Naive thymus-derived CD8-positive, alpha-beta T cell (primary cell): ENCODE measurements at regions not wholly inside any gene's neighbourhood (a gene's known extent, or its start where the extent isn't known, plus 50 kb on each side); places are given as distances from the start of the nearest gene placed in this dataset.

Source experiments
- ATAC-seq, 2 donors: fragments of 150-1000 bp; cut with Tn5 transposase in 1 of 2; sonication (Bioruptor Pico), chemical (Tn5 transposase) in 1 of 2; 1 replicate in 1 of 2; 2 replicates in 1 of 2; pipeline ENCODE4 v1.10.0; 2021; ENCODE audit warnings: mild to moderate bottlenecking in 2 of 2, moderate library complexity in 2 of 2
- POLR2A ChIA-PET: fragments of 350-600 bp; sonication (Branson Sonifier 250); formaldehyde crosslinking; loops from one replicate; lab custom pipeline; 2021; ENCODE audit warnings: antibody characterized with exemption; lab: Charles Lee
- DNase-seq, 10 donors: peaks; one replicate each; pipeline versions ENCODE4 v3.0.0 to v3.0.0-alpha.2; 2020 to 2022
- H3K27ac Mint-ChIP-seq, 10 donors: one replicate each; pipeline ENCODE4 v1.8.0; 2020 to 2022; ENCODE audit warnings: mild to moderate bottlenecking in 10 of 10, mixed read lengths in 10 of 10, moderate library complexity in 4 of 10, inconsistent platforms in 1 of 10
- H3K27me3 Mint-ChIP-seq, 5 donors: one replicate each; pipeline ENCODE4 v1.8.0; 2021 to 2022; ENCODE audit warnings: mixed read lengths in 5 of 5
- H3K36me3 Mint-ChIP-seq, 3 donors: one replicate each; pipeline ENCODE4 v1.8.0; 2020 to 2022; ENCODE audit warnings: mixed read lengths in 3 of 3, mild to moderate bottlenecking in 2 of 3, inconsistent platforms in 1 of 3
- H3K4me1 Mint-ChIP-seq, 4 donors: one replicate each; pipeline ENCODE4 v1.8.0; 2021 to 2022; ENCODE audit warnings: mixed read lengths in 4 of 4
- H3K4me3 Mint-ChIP-seq, 10 donors: one replicate each; pipeline ENCODE4 v1.8.0; 2020 to 2022; ENCODE audit warnings: mild to moderate bottlenecking in 10 of 10, mixed read lengths in 10 of 10, moderate library complexity in 6 of 10, inconsistent platforms in 1 of 10
- H3K9me3 Mint-ChIP-seq, 9 donors: one replicate each; pipeline ENCODE4 v1.8.0; 2020 to 2022; ENCODE audit warnings: mixed read lengths in 9 of 9, mild to moderate bottlenecking in 3 of 9, inconsistent platforms in 1 of 9, moderate library complexity in 1 of 9

GRCh38 chr18:73421010-73421409 lies 553.2 kb upstream of the NETO1 start:
- no peaks in the 10 kb centered on the region for H3K36me3 Mint-ChIP-seq
- no peaks in the 10 kb centered on the region for H3K4me1 Mint-ChIP-seq
- H3K27ac Mint-ChIP-seq = no peak overlapping the region
- POLR2A ChIA-PET = no interaction called here
- ATAC-seq (no peak), DNase-seq (no peak)
- H3K9me3 Mint-ChIP-seq = peaks cover 2 to 17% (median 6%) of the 10 kb centered on the region in 9 donors
- H3K4me3 Mint-ChIP-seq = no peak overlapping the region
- H3K27me3 Mint-ChIP-seq = peaks cover 0 to 3% (median 0%) of the 10 kb centered on the region in 5 donors

- no peak for DNase-seq
- Mint-ChIP-seq H3K9me3 (peaks cover 0 to 17% (median 6%) of the 10 kb centered on the region in 9 donors), H3K36me3 (no peaks in the 10 kb centered on the region), H3K27ac (no peak overlapping the region), H3K27me3 (peaks cover 0 to 3% (median 0%) of the 10 kb centered on the region in 5 donors), H3K4me3 (no peak overlapping the region), H3K4me1 (no peaks in the 10 kb centered on the region)
- POLR2A ChIA-PET = no interaction called here
- ATAC-seq = no peak
Measured at GRCh38 chr18:73419531-73419930, 551.7 kb upstream of the NETO1 start.

- no peaks in the 10 kb centered on the region for H3K36me3 Mint-ChIP-seq
- POLR2A ChIA-PET = no interaction called here
- no peaks in the 10 kb centered on the region for H3K4me1 Mint-ChIP-seq
- no peak overlapping the region for H3K27ac Mint-ChIP-seq
- H3K9me3 Mint-ChIP-seq = peaks cover 3 to 14% (median 5%) of the 10 kb centered on the region in 9 donors
- peaks cover 0 to 3% (median 0%) of the 10 kb centered on the region in 5 donors for H3K27me3 Mint-ChIP-seq
- ATAC-seq (no peak), DNase-seq (no peak)
- H3K4me3 Mint-ChIP-seq = no peak overlapping the region
Measured at GRCh38 chr18:73414598-73414997, 546.8 kb upstream of the NETO1 start.

GRCh38 chr18:73414069-73414468 lies 546.3 kb upstream of the NETO1 start:
- Mint-ChIP-seq H3K27ac (no peak overlapping the region), H3K4me1 (no peaks in the 10 kb centered on the region), H3K36me3 (no peaks in the 10 kb centered on the region), H3K4me3 (no peak overlapping the region), H3K27me3 (peaks cover 0 to 3% (median 0%) of the 10 kb centered on the region in 5 donors), H3K9me3 (peaks cover 3 to 14% (median 5%) of the 10 kb centered on the region in 9 donors)
- ATAC-seq (no peak), DNase-seq (no peak)
- POLR2A ChIA-PET = no interaction called here

- no peak for DNase-seq
- no peak overlapping the region for H3K27ac Mint-ChIP-seq
- peaks cover 0 to 6% (median 0%) of the 10 kb centered on the region in 9 donors for H3K9me3 Mint-ChIP-seq
- no peaks in the 10 kb centered on the region for H3K36me3 Mint-ChIP-seq
- POLR2A ChIA-PET = no interaction called here
- H3K27me3 Mint-ChIP-seq = no peaks in the 10 kb centered on the region
- no peak overlapping the region for H3K4me3 Mint-ChIP-seq
- no peak for ATAC-seq
- H3K4me1 Mint-ChIP-seq = peaks cover 0 to 2% (median 0%) of the 10 kb centered on the region in 4 donors
Measured at GRCh38 chr18:73409242-73409641, 541.5 kb upstream of the NETO1 start.

GRCh38 chr18:73408469-73408868 lies 540.7 kb upstream of the NETO1 start:
- DNase-seq (no peak), ATAC-seq (no peak)
- no peak overlapping the region for H3K27ac Mint-ChIP-seq

GRCh38 chr18:73407506-73407905 lies 539.7 kb upstream of the NETO1 start:
- no peak overlapping the region for H3K27ac Mint-ChIP-seq
- H3K27me3 Mint-ChIP-seq = no peaks in the 10 kb centered on the region
- peaks cover 0 to 2% (median 0%) of the 10 kb centered on the region in 4 donors for H3K4me1 Mint-ChIP-seq
- peaks cover 0 to 4% (median 0%) of the 10 kb centered on the region in 9 donors for H3K9me3 Mint-ChIP-seq
- POLR2A ChIA-PET = no interaction called here
- no peak for ATAC-seq
- DNase-seq = no peak
- H3K4me3 Mint-ChIP-seq = no peak overlapping the region
- no peaks in the 10 kb centered on the region for H3K36me3 Mint-ChIP-seq

More at GRCh38 chr18:73408469-73408868, 540.7 kb upstream of the NETO1 start:
- H3K9me3 Mint-ChIP-seq = peaks cover 0 to 6% (median 0%) of the 10 kb centered on the region in 9 donors
- POLR2A ChIA-PET = no interaction called here
- peaks cover 0 to 2% (median 0%) of the 10 kb centered on the region in 4 donors for H3K4me1 Mint-ChIP-seq
- H3K27me3 Mint-ChIP-seq = no peaks in the 10 kb centered on the region
- no peak overlapping the region for H3K4me3 Mint-ChIP-seq
- no peaks in the 10 kb centered on the region for H3K36me3 Mint-ChIP-seq

GRCh38 chr18:73384246-73384645 lies 516.5 kb upstream of the NETO1 start:
- H3K27ac Mint-ChIP-seq = peak overlapping the region in 1 of 10 donors; percentile 44
- no peak for ATAC-seq

GRCh38 chr18:73381699-73382036 lies 513.9 kb upstream of the NETO1 start:
- H3K36me3 Mint-ChIP-seq = no peaks in the 10 kb centered on the region
- ATAC-seq (no peak), DNase-seq (no peak)
- no peak overlapping the region for H3K4me3 Mint-ChIP-seq
- H3K27me3 Mint-ChIP-seq = no peaks in the 10 kb centered on the region
- H3K27ac Mint-ChIP-seq = no peak overlapping the region
- no peaks in the 10 kb centered on the region for H3K4me1 Mint-ChIP-seq
- peaks cover 0 to 2% (median 0%) of the 10 kb centered on the region in 9 donors for H3K9me3 Mint-ChIP-seq
- POLR2A ChIA-PET = no interaction called here

More at GRCh38 chr18:73384246-73384645, 516.5 kb upstream of the NETO1 start:
- Mint-ChIP-seq H3K9me3 (peaks cover 0 to 10% (median 2%) of the 10 kb centered on the region in 9 donors), H3K4me1 (no peaks in the 10 kb centered on the region), H3K4me3 (no peak overlapping the region), H3K27me3 (no peaks in the 10 kb centered on the region), H3K36me3 (no peaks in the 10 kb centered on the region)
- POLR2A ChIA-PET = no interaction called here
- no peak for DNase-seq

- H3K9me3 Mint-ChIP-seq = peaks cover 0 to 4% (median 1%) of the 10 kb centered on the region in 9 donors
- H3K27ac Mint-ChIP-seq = no peak overlapping the region
- H3K27me3 Mint-ChIP-seq = no peaks in the 10 kb centered on the region
- no peaks in the 10 kb centered on the region for H3K36me3 Mint-ChIP-seq
- no peak for ATAC-seq
- no peaks in the 10 kb centered on the region for H3K4me1 Mint-ChIP-seq
- POLR2A ChIA-PET = no interaction called here
- H3K4me3 Mint-ChIP-seq = no peak overlapping the region
- no peak for DNase-seq
Measured at GRCh38 chr18:73381016-73381698, 513.4 kb upstream of the NETO1 start.

- ATAC-seq = no peak
- Mint-ChIP-seq H3K4me3 (no peak overlapping the region), H3K27me3 (no peaks in the 10 kb centered on the region), H3K4me1 (no peaks in the 10 kb centered on the region), H3K36me3 (no peaks in the 10 kb centered on the region), H3K9me3 (peaks cover 0 to 14% (median 5%) of the 10 kb centered on the region in 9 donors), H3K27ac (no peak overlapping the region)
- DNase-seq = no peak
- POLR2A ChIA-PET = no interaction called here
Measured at GRCh38 chr18:73366713-73367112, 498.9 kb upstream of the NETO1 start.

GRCh38 chr18:73365018-73365417 lies 497.2 kb upstream of the NETO1 start:
- POLR2A ChIA-PET = no interaction called here
- Mint-ChIP-seq H3K27ac (no peak overlapping the region), H3K4me3 (no peak overlapping the region), H3K27me3 (no peaks in the 10 kb centered on the region), H3K36me3 (no peaks in the 10 kb centered on the region), H3K9me3 (peaks cover 0 to 8% (median 3%) of the 10 kb centered on the region in 9 donors), H3K4me1 (no peaks in the 10 kb centered on the region)
- no peak for DNase-seq
- no peak for ATAC-seq

GRCh38 chr18:73355121-73355520 lies 487.3 kb upstream of the NETO1 start:
- Mint-ChIP-seq H3K36me3 (no peaks in the 10 kb centered on the region), H3K27me3 (no peaks in the 10 kb centered on the region), H3K27ac (no peak overlapping the region), H3K4me3 (no peak overlapping the region), H3K4me1 (no peaks in the 10 kb centered on the region), H3K9me3 (peaks cover 0 to 4% (median 1%) of the 10 kb centered on the region in 9 donors)
- DNase-seq = no peak
- POLR2A ChIA-PET = no interaction called here
- ATAC-seq = no peak

- POLR2A ChIA-PET = no interaction called here
- DNase-seq (no peak), ATAC-seq (no peak)
- no peak overlapping the region for H3K4me3 Mint-ChIP-seq
- peaks cover 0 to 15% (median 0%) of the 10 kb centered on the region in 9 donors for H3K9me3 Mint-ChIP-seq
- H3K27ac Mint-ChIP-seq = no peak overlapping the region
- no peaks in the 10 kb centered on the region for H3K36me3 Mint-ChIP-seq
- H3K27me3 Mint-ChIP-seq = no peaks in the 10 kb centered on the region
- H3K4me1 Mint-ChIP-seq = no peaks in the 10 kb centered on the region
Measured at GRCh38 chr18:73352546-73352945, 484.8 kb upstream of the NETO1 start.
